ENCODE measurements at regions not wholly inside any gene's neighbourhood (a gene's known extent, or its start where the extent isn't known, plus 50 kb on each side); places are given as distances from the start of the nearest gene placed in this dataset.

DNA sequence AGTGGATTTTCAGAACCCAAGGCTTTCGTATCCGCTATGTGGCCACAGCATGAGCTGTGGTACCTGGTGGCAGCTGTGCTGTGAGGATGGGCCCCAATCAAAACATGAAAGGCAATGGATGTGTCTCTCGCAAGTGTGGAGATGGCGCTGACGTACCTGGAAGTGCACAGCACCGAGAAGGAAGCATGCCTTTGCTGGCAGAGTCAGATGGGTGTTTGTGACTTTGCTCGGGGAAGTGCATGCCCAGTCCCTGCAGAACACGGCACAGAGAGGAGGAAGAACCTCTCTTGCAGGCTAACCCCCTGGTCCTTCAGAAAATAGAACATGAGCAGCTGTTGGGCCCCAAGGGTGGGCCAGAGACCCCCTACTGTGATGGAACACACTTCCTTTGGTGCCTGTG lies 654.1 kb upstream of the ZWINT start:
- TF ChIP-seq POLR2A (IDR thresholded peaks at IDR 0.05), result no peak
- no peak for TF ChIP-seq CTCF (IDR thresholded peaks at IDR 0.05)
